Nephron (organoid): ENCODE measurements at regions not wholly inside any gene's neighbourhood (a gene's known extent, or its start where the extent isn't known, plus 50 kb on each side); places are given as distances from the start of the nearest gene placed in this dataset.
"Not testable (repeated sequence)": the region's sequence is repeated elsewhere in the genome, so short reads cannot be mapped to it uniquely, and the experiment has no call there.

ENCODE experiments used
- H3K27ac Mint-ChIP-seq, 3 experiments: 2 replicates each; pipeline ENCODE4 v1.8.0; 2020; ENCODE audit warnings: mixed read lengths in 3 of 3, mild to moderate bottlenecking in 2 of 3, moderate library complexity in 1 of 3
- H3K27me3 Mint-ChIP-seq: 2 replicates; pipeline ENCODE4 v1.8.0; 2021; ENCODE audit warnings: low read depth, mild to moderate bottlenecking, moderate library complexity, mixed read lengths
- H3K36me3 Mint-ChIP-seq: 2 replicates; pipeline ENCODE4 v1.8.0; 2020; ENCODE audit warnings: low read depth, mixed read lengths
- H3K4me1 Mint-ChIP-seq: 2 replicates; pipeline ENCODE4 v1.8.0; 2020; ENCODE audit warnings: mixed read lengths
- H3K4me3 Mint-ChIP-seq, 3 experiments: 2 replicates each; pipeline ENCODE4 v1.8.0; 2020; ENCODE audit warnings: mild to moderate bottlenecking in 3 of 3, mixed read lengths in 3 of 3, moderate library complexity in 2 of 3
- H3K9me3 Mint-ChIP-seq: 2 replicates; pipeline ENCODE4 v1.8.0; 2020; ENCODE audit warnings: mixed read lengths
- TF ChIP-seq, protein P1 (sequence below), 3 experiments: fragments of 200-600 bp; sonication (generic); IDR thresholded peaks; one replicate each; pipeline ENCODE4 v1.5.0; 2021; ENCODE audit warnings: antibody characterized with exemption in 3 of 3; ENCODE audit not compliant: unreplicated experiment in 3 of 3

GRCh38 chr9:102474357-102474756, 520.8 kb upstream of the CYLC2 start:
- TF ChIP-seq, protein P1, sequence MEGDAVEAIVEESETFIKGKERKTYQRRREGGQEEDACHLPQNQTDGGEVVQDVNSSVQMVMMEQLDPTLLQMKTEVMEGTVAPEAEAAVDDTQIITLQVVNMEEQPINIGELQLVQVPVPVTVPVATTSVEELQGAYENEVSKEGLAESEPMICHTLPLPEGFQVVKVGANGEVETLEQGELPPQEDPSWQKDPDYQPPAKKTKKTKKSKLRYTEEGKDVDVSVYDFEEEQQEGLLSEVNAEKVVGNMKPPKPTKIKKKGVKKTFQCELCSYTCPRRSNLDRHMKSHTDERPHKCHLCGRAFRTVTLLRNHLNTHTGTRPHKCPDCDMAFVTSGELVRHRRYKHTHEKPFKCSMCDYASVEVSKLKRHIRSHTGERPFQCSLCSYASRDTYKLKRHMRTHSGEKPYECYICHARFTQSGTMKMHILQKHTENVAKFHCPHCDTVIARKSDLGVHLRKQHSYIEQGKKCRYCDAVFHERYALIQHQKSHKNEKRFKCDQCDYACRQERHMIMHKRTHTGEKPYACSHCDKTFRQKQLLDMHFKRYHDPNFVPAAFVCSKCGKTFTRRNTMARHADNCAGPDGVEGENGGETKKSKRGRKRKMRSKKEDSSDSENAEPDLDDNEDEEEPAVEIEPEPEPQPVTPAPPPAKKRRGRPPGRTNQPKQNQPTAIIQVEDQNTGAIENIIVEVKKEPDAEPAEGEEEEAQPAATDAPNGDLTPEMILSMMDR (IDR thresholded peaks at IDR 0.05; ENCODE audit: unreplicated experiment in 3 of 3): no peak
- H3K36me3 Mint-ChIP-seq: no peaks in the 10 kb centered on the region
- no peak overlapping the region for H3K4me3 Mint-ChIP-seq
- no peak overlapping the region for H3K27ac Mint-ChIP-seq
- no peaks in the 10 kb centered on the region for H3K9me3 Mint-ChIP-seq
- H3K27me3 Mint-ChIP-seq: no peaks in the 10 kb centered on the region
- peaks cover 4% of the 10 kb centered on the region for H3K4me1 Mint-ChIP-seq

DNA sequence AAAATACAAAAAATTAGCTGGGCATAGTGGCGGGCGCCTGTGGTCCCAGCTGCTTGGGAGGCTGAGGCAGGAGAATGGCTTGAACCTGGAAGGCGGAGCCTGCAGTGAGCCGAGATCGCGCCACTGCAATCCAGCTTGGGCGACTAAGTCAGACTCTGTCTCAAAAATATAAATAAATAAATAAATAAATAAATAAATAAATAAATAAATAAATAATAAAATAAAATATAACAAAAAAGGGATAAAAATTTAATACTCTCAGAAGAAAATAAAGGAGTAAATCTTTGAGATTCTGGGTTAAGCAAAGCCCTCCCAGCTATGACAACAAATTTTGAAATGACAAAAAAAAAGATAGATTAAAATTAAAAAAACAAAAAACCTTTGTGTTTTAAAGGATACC, 525.7 kb upstream of the CYLC2 start:
- not testable (repeated sequence) for H3K27ac Mint-ChIP-seq, H3K36me3 Mint-ChIP-seq, H3K4me1 Mint-ChIP-seq, H3K4me3 Mint-ChIP-seq, H3K27me3 Mint-ChIP-seq, H3K9me3 Mint-ChIP-seq

GRCh38 chr9:102461156-102461819, 533.8 kb upstream of the CYLC2 start:
- TF ChIP-seq, protein P1 (IDR thresholded peaks at IDR 0.05; ENCODE audit: unreplicated experiment in 3 of 3): no peak
- Mint-ChIP-seq H3K27me3 (peaks cover 4% of the 10 kb centered on the region), H3K4me3 (no peak overlapping the region), H3K36me3 (no peaks in the 10 kb centered on the region), H3K9me3 (no peaks in the 10 kb centered on the region), H3K27ac (no peak overlapping the region), H3K4me1 (no peaks in the 10 kb centered on the region)

GRCh38 chr9:102459828-102460227, 535.3 kb upstream of the CYLC2 start:
- H3K27me3 Mint-ChIP-seq: peaks cover 4% of the 10 kb centered on the region
- H3K9me3 Mint-ChIP-seq: no peaks in the 10 kb centered on the region
- TF ChIP-seq, protein P1 (IDR thresholded peaks at IDR 0.05; ENCODE audit: unreplicated experiment in 3 of 3): no peak
- H3K4me1 Mint-ChIP-seq: no peaks in the 10 kb centered on the region
- H3K27ac Mint-ChIP-seq: no peak overlapping the region
- H3K36me3 Mint-ChIP-seq: no peaks in the 10 kb centered on the region
- H3K4me3 Mint-ChIP-seq: no peak overlapping the region

- no peaks in the 10 kb centered on the region for H3K36me3 Mint-ChIP-seq
- TF ChIP-seq, protein P1 (IDR thresholded peaks at IDR 0.05; ENCODE audit: unreplicated experiment in 3 of 3): no peak
- no peak overlapping the region for H3K27ac Mint-ChIP-seq
- H3K4me3 Mint-ChIP-seq: no peak overlapping the region
- no peaks in the 10 kb centered on the region for H3K4me1 Mint-ChIP-seq
- H3K9me3 Mint-ChIP-seq: no peaks in the 10 kb centered on the region
- H3K27me3 Mint-ChIP-seq: no peaks in the 10 kb centered on the region
These were observed 538.6 kb upstream of the CYLC2 start for GRCh38 chr9:102456562-102456961.

DNA sequence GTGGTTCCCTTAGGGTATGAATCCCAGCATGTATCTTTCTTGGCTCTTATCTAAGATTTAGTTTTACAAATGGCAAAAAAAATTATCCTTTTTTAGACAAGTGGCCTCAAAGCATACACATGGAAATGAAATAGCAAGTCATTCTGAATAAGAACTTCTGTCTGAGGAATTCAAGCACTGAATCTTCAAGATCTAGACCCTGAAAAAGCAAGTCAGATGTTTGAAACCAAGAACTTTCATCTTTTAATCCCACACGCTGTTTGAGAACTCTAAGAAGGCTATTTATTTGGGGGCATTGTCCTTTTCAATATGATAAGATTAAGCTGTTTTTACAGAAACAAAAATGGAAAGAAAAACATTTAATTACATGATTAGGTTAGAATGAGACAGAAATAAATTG, 549.2 kb upstream of the CYLC2 start:
- Mint-ChIP-seq H3K27ac (no peak overlapping the region), H3K4me3 (no peak overlapping the region), H3K27me3 (no peaks in the 10 kb centered on the region), H3K9me3 (peaks cover 15% of the 10 kb centered on the region), H3K36me3 (no peaks in the 10 kb centered on the region), H3K4me1 (no peaks in the 10 kb centered on the region)
- TF ChIP-seq, protein P1 (IDR thresholded peaks at IDR 0.05; ENCODE audit: unreplicated experiment in 3 of 3): no peak
